ENCODE measurements at regions not wholly inside any gene's neighbourhood (a gene's known extent, or its start where the extent isn't known, plus 50 kb on each side); places are given as distances from the start of the nearest gene placed in this dataset.
"Not testable (repeated sequence)": the region's sequence is repeated elsewhere in the genome, so short reads cannot be mapped to it uniquely, and the experiment has no call there.

GRCh38 chr4:24229978-24230377, 340.1 kb upstream of the PPARGC1A start:
- in situ Hi-C loops (cut with MboI; ENCODE audit: low pct_unique_long_range_greater_than_20kb, low sequenced_read_pairs): no loop called here
- no peak for DNase-seq

- in situ Hi-C loops (cut with MboI; ENCODE audit: low pct_unique_long_range_greater_than_20kb, low sequenced_read_pairs): no loop called here
- DNase-seq: no peak
Measured at GRCh38 chr4:24228692-24229091, 338.8 kb upstream of the PPARGC1A start.

- DNase-seq: no peak
- in situ Hi-C loops (cut with MboI; ENCODE audit: low pct_unique_long_range_greater_than_20kb, low sequenced_read_pairs): no loop called here
Measured at GRCh38 chr4:24226667-24227066, 336.8 kb upstream of the PPARGC1A start.

GRCh38 chr4:24226023-24226422, 336.2 kb upstream of the PPARGC1A start:
- in situ Hi-C loops (cut with MboI; ENCODE audit: low pct_unique_long_range_greater_than_20kb, low sequenced_read_pairs): no loop called here
- no peak for DNase-seq

- in situ Hi-C loops (cut with MboI; ENCODE audit: low pct_unique_long_range_greater_than_20kb, low sequenced_read_pairs): no loop called here
- no peak for DNase-seq
Measured at GRCh38 chr4:24224446-24224845, 334.6 kb upstream of the PPARGC1A start.

GRCh38 chr4:24219209-24219608, 329.4 kb upstream of the PPARGC1A start:
- in situ Hi-C loops (cut with MboI; ENCODE audit: low pct_unique_long_range_greater_than_20kb, low sequenced_read_pairs): no loop called here
- DNase-seq: no peak

- no peak for DNase-seq
- in situ Hi-C loops (cut with MboI; ENCODE audit: low pct_unique_long_range_greater_than_20kb, low sequenced_read_pairs): no loop called here
Measured at GRCh38 chr4:24218566-24218965, 328.7 kb upstream of the PPARGC1A start.

- in situ Hi-C loops (cut with MboI; ENCODE audit: low pct_unique_long_range_greater_than_20kb, low sequenced_read_pairs): no loop called here
- no peak for DNase-seq
Measured at GRCh38 chr4:24214796-24215195, 324.9 kb upstream of the PPARGC1A start.

- no peak for DNase-seq
- in situ Hi-C loops (cut with MboI; ENCODE audit: low pct_unique_long_range_greater_than_20kb, low sequenced_read_pairs): no loop called here
Measured at GRCh38 chr4:24213961-24214360, 324.1 kb upstream of the PPARGC1A start.

GRCh38 chr4:24212642-24213041, 322.8 kb upstream of the PPARGC1A start:
- in situ Hi-C loops (cut with MboI; ENCODE audit: low pct_unique_long_range_greater_than_20kb, low sequenced_read_pairs): no loop called here
- DNase-seq: no peak

- in situ Hi-C loops (cut with MboI; ENCODE audit: low pct_unique_long_range_greater_than_20kb, low sequenced_read_pairs): no loop called here
- DNase-seq: no peak
Measured at GRCh38 chr4:24211856-24212255, 322.0 kb upstream of the PPARGC1A start.

GRCh38 chr4:24210332-24210902, 320.6 kb upstream of the PPARGC1A start:
- DNase-seq: no peak
- in situ Hi-C loops (cut with MboI; ENCODE audit: low pct_unique_long_range_greater_than_20kb, low sequenced_read_pairs): no loop called here

GRCh38 chr4:24209906-24210305, 320.1 kb upstream of the PPARGC1A start:
- in situ Hi-C loops (cut with MboI; ENCODE audit: low pct_unique_long_range_greater_than_20kb, low sequenced_read_pairs): no loop called here

GRCh38 chr4:24209131-24209530, 319.3 kb upstream of the PPARGC1A start:
- in situ Hi-C loops (cut with MboI; ENCODE audit: low pct_unique_long_range_greater_than_20kb, low sequenced_read_pairs): no loop called here
- DNase-seq: no peak

More at GRCh38 chr4:24209906-24210305, 320.1 kb upstream of the PPARGC1A start:
- DNase-seq: no peak

- in situ Hi-C loops (cut with MboI; ENCODE audit: low pct_unique_long_range_greater_than_20kb, low sequenced_read_pairs): no loop called here
- DNase-seq: no peak
Measured at GRCh38 chr4:24208691-24209090, 318.8 kb upstream of the PPARGC1A start.

- DNase-seq; in situ Hi-C loops (cut with MboI; ENCODE audit: low pct_unique_long_range_greater_than_20kb, low sequenced_read_pairs): not testable (repeated sequence)
Measured at GRCh38 chr4:24204708-24205107, 314.9 kb upstream of the PPARGC1A start.

- no peak for DNase-seq
- in situ Hi-C loops (cut with MboI; ENCODE audit: low pct_unique_long_range_greater_than_20kb, low sequenced_read_pairs): no loop called here
Measured at GRCh38 chr4:24203926-24204325, 314.1 kb upstream of the PPARGC1A start.

GRCh38 chr4:24202579-24202978, 312.7 kb upstream of the PPARGC1A start:
- DNase-seq: no peak
- in situ Hi-C loops (cut with MboI; ENCODE audit: low pct_unique_long_range_greater_than_20kb, low sequenced_read_pairs): no loop called here

GRCh38 chr4:24197955-24198354, 308.1 kb upstream of the PPARGC1A start:
- DNase-seq: no peak
- in situ Hi-C loops (cut with MboI; ENCODE audit: low pct_unique_long_range_greater_than_20kb, low sequenced_read_pairs): no loop called here

- in situ Hi-C loops (cut with MboI; ENCODE audit: low pct_unique_long_range_greater_than_20kb, low sequenced_read_pairs): no loop called here
Measured at GRCh38 chr4:24196785-24197184, 306.9 kb upstream of the PPARGC1A start.

GRCh38 chr4:24195991-24196736, 306.3 kb upstream of the PPARGC1A start:
- in situ Hi-C loops (cut with MboI; ENCODE audit: low pct_unique_long_range_greater_than_20kb, low sequenced_read_pairs): no loop called here
- no peak for DNase-seq

More at GRCh38 chr4:24196785-24197184, 306.9 kb upstream of the PPARGC1A start:
- DNase-seq: no peak
